Subcutaneous abdominal adipose tissue (tissue), 5 donors: ENCODE measurements at regions not wholly inside any gene's neighbourhood (a gene's known extent, or its start where the extent isn't known, plus 50 kb on each side); places are given as distances from the start of the nearest gene placed in this dataset.

ENCODE experiments used
- H3K27ac ChIP-seq: one replicate; pipeline ENCODE4 v1.7.0; 2013; ENCODE audit warnings: low read depth, mild to moderate bottlenecking, inconsistent platforms, low read length, moderate library complexity
- H3K27me3 ChIP-seq, 5 donors: one replicate each; pipeline ENCODE4 v1.7.0; 2013; ENCODE audit warnings: low read length in 5 of 5, inconsistent platforms in 1 of 5; ENCODE audit not compliant: control insufficient read depth in 5 of 5, insufficient read depth in 4 of 5
- H3K36me3 ChIP-seq, 5 donors: one replicate each; pipeline ENCODE4 v1.7.0; 2013; ENCODE audit warnings: low read length in 5 of 5; ENCODE audit not compliant: control insufficient read depth in 5 of 5, insufficient read depth in 5 of 5
- H3K4me1 ChIP-seq, 5 donors: one replicate each; pipeline ENCODE4 v1.7.0; 2013; ENCODE audit warnings: low read length in 5 of 5, mild to moderate bottlenecking in 3 of 5, moderate library complexity in 1 of 5; ENCODE audit not compliant: control insufficient read depth in 5 of 5, insufficient read depth in 5 of 5
- H3K4me3 ChIP-seq, 5 donors: one replicate each; pipeline ENCODE4 v1.7.0; 2013; ENCODE audit warnings: low read length in 5 of 5, low read depth in 1 of 5
- H3K9ac ChIP-seq, 5 donors: one replicate each; pipeline ENCODE4 v1.7.0; 2013; ENCODE audit warnings: low read length in 5 of 5, mild to moderate bottlenecking in 4 of 5, moderate library complexity in 3 of 5
- H3K9me3 ChIP-seq, 5 donors: one replicate each; pipeline ENCODE4 v1.7.0; 2013; ENCODE audit warnings: low read length in 5 of 5; ENCODE audit not compliant: control insufficient read depth in 5 of 5
- donor health status: healthy.
- donor health status: healthy.
- donor health status: healthy.
- donor health status: healthy.
- donor health status: healthy.

- Histone ChIP-seq H3K36me3 (no peaks in the 10 kb centered on the region), H3K9ac (no peak overlapping the region), H3K4me3 (no peak overlapping the region), H3K27ac (no peak overlapping the region), H3K27me3 (no peaks in the 10 kb centered on the region), H3K9me3 (no peaks in the 10 kb centered on the region), H3K4me1 (no peaks in the 10 kb centered on the region)
These were observed 1618.7 kb downstream of the AMY1C start for GRCh38 chr1:105368446-105368845.

GRCh38 chr1:105373681-105374080 is 1624.0 kb downstream of the AMY1C start:
- H3K9me3 ChIP-seq: peaks cover 0 to 9% (median 0%) of the 10 kb centered on the region in 5 donors
- no peak overlapping the region for H3K9ac ChIP-seq
- H3K4me3 ChIP-seq: no peak overlapping the region
- H3K36me3 ChIP-seq: no peaks in the 10 kb centered on the region
- H3K27me3 ChIP-seq: no peaks in the 10 kb centered on the region
- H3K4me1 ChIP-seq: no peaks in the 10 kb centered on the region
- no peak overlapping the region for H3K27ac ChIP-seq

GRCh38 chr1:105386489-105386888 is 1636.8 kb downstream of the AMY1C start:
- H3K27me3 ChIP-seq: no peaks in the 10 kb centered on the region
- no peak overlapping the region for H3K27ac ChIP-seq
- H3K4me3 ChIP-seq: no peak overlapping the region
- H3K36me3 ChIP-seq: no peaks in the 10 kb centered on the region
- peaks cover 0 to 7% (median 0%) of the 10 kb centered on the region in 5 donors for H3K9me3 ChIP-seq
- no peaks in the 10 kb centered on the region for H3K4me1 ChIP-seq
- H3K9ac ChIP-seq: no peak overlapping the region

GRCh38 chr1:105396001-105396400 is 1646.3 kb downstream of the AMY1C start:
- H3K27me3 ChIP-seq: no peaks in the 10 kb centered on the region
- no peak overlapping the region for H3K27ac ChIP-seq
- H3K4me1 ChIP-seq: no peaks in the 10 kb centered on the region
- H3K36me3 ChIP-seq: no peaks in the 10 kb centered on the region
- peaks cover 0 to 10% (median 5%) of the 10 kb centered on the region in 5 donors for H3K9me3 ChIP-seq
- H3K9ac ChIP-seq: no peak overlapping the region
- no peak overlapping the region for H3K4me3 ChIP-seq

GRCh38 chr1:105398909-105399308 is 1649.2 kb downstream of the AMY1C start:
- Histone ChIP-seq H3K36me3 (no peaks in the 10 kb centered on the region), H3K27me3 (no peaks in the 10 kb centered on the region), H3K9me3 (peaks cover 0 to 10% (median 5%) of the 10 kb centered on the region in 5 donors), H3K9ac (no peak overlapping the region), H3K27ac (no peak overlapping the region), H3K4me1 (no peaks in the 10 kb centered on the region), H3K4me3 (no peak overlapping the region)

GRCh38 chr1:105399716-105400115 is 1650.0 kb downstream of the AMY1C start:
- Histone ChIP-seq H3K4me3 (no peak overlapping the region), H3K27me3 (no peaks in the 10 kb centered on the region), H3K36me3 (no peaks in the 10 kb centered on the region), H3K27ac (no peak overlapping the region), H3K9me3 (peaks cover 0 to 10% (median 5%) of the 10 kb centered on the region in 5 donors), H3K4me1 (no peaks in the 10 kb centered on the region), H3K9ac (no peak overlapping the region)

- no peak overlapping the region for H3K4me3 ChIP-seq
- H3K9me3 ChIP-seq: peaks cover 0 to 9% (median 0%) of the 10 kb centered on the region in 5 donors
- no peaks in the 10 kb centered on the region for H3K36me3 ChIP-seq
- no peaks in the 10 kb centered on the region for H3K27me3 ChIP-seq
- H3K27ac ChIP-seq: no peak overlapping the region
- peaks cover 0 to 2% (median 0%) of the 10 kb centered on the region in 5 donors for H3K4me1 ChIP-seq
- no peak overlapping the region for H3K9ac ChIP-seq
These were observed 1640.2 kb upstream of the PRMT6 start for GRCh38 chr1:105416261-105416660.

GRCh38 chr1:105419030-105419429 is 1637.4 kb upstream of the PRMT6 start:
- Histone ChIP-seq H3K9me3 (peaks cover 0 to 5% (median 0%) of the 10 kb centered on the region in 5 donors), H3K36me3 (no peaks in the 10 kb centered on the region), H3K4me1 (no peaks in the 10 kb centered on the region), H3K9ac (no peak overlapping the region), H3K4me3 (no peak overlapping the region), H3K27me3 (no peaks in the 10 kb centered on the region), H3K27ac (no peak overlapping the region)

- no peaks in the 10 kb centered on the region for H3K27me3 ChIP-seq
- H3K27ac ChIP-seq: no peak overlapping the region
- H3K9me3 ChIP-seq: no peaks in the 10 kb centered on the region
- H3K4me1 ChIP-seq: no peaks in the 10 kb centered on the region
- no peak overlapping the region for H3K9ac ChIP-seq
- no peaks in the 10 kb centered on the region for H3K36me3 ChIP-seq
- no peak overlapping the region for H3K4me3 ChIP-seq
These were observed 1628.9 kb upstream of the PRMT6 start for GRCh38 chr1:105427543-105427942.

GRCh38 chr1:105436589-105437259 is 1619.8 kb upstream of the PRMT6 start:
- H3K36me3 ChIP-seq: no peaks in the 10 kb centered on the region
- H3K4me3 ChIP-seq: no peak overlapping the region
- H3K27me3 ChIP-seq: no peaks in the 10 kb centered on the region
- peaks cover 0 to 6% (median 0%) of the 10 kb centered on the region in 5 donors for H3K4me1 ChIP-seq
- H3K27ac ChIP-seq: no peak overlapping the region
- peaks cover 0 to 8% (median 2%) of the 10 kb centered on the region in 5 donors for H3K9me3 ChIP-seq
- H3K9ac ChIP-seq: no peak overlapping the region
